HG03139 (cell line): ENCODE measurements at regions not wholly inside any gene's neighbourhood (a gene's known extent, or its start where the extent isn't known, plus 50 kb on each side); places are given as distances from the start of the nearest gene placed in this dataset.

ENCODE experiments used
- ATAC-seq: cut with Tn5 transposase; IDR thresholded peaks from one replicate; pipeline ENCODE4 v1.9.1; 2021; ENCODE audit not compliant: unreplicated experiment

DNA sequence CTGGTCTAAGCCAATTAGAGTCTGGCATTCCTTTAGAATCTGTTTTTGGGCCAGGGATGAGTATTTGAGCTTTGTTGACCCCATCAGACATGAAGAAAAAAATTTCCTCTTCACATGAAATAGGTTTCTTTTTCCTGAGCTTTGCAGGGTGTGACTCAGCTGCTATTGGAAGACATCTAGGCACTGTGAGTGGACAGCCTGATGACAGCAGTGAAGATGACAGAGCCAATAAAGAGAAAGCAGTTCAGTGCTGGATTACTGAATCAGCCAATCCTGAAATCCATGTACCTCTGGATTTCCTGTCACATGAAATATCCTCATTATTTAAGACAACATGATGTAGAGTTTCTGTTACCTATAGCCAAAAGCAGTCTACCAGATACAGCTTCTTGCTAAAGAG is 51.3 kb upstream of the GRIA1 start:
- ATAC-seq = no peak
